GM19025 (cell line): ENCODE measurements at regions not wholly inside any gene's neighbourhood (a gene's known extent, or its start where the extent isn't known, plus 50 kb on each side); places are given as distances from the start of the nearest gene placed in this dataset.
"Not testable (repeated sequence)": the region's sequence is repeated elsewhere in the genome, so short reads cannot be mapped to it uniquely, and the experiment has no call there.

Experiments used
- ATAC-seq: cut with Tn5 transposase; IDR thresholded peaks from one replicate; pipeline ENCODE4 v1.9.1; 2021; ENCODE audit warnings: mild to moderate bottlenecking, low read depth, moderate library complexity; ENCODE audit not compliant: unreplicated experiment

DNA sequence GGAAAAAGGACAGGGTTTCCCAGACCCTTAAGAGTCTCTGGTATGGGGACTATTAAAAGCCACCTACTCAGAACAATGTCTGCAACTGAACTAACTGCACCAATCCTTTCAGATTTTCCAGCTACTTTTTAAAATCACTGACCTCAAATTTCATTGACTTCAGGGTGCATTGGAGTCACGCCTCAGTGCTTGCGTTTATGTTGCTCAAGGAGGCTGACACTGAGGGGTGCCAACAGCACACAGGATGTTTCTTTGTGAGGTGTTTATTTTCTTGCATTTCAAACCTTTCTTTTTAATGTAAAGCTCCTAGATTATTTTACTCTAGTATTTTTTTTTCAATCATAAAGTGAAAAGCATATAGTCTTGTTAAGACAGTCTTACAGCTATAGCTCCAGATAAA is 402.0 kb upstream of the SLC35B3 start:
- ATAC-seq: no peak

- ATAC-seq: not testable (repeated sequence)
Measured at GRCh38 chr6:8832695-8833094, 397.4 kb upstream of the SLC35B3 start.

- ATAC-seq: no peak
Measured at GRCh38 chr6:8831366-8832152, 396.2 kb upstream of the SLC35B3 start.

DNA sequence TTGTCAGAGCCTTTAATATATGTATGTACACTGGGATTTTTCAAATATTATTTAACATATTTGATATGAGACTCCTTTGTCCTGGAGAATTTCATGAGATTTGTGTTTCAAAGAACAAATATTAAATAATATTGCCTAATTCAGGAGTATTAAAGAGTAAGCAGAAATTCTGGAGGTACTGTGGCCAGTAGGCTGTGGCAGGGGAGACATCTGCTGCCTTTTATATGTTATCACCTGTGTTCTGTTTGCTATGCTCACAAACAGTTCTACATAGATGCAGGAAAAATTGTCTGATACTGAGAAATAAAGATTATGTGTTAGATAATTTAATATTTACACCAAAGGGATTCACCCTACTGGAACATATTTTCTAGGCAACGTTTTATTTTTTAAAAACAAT is 395.4 kb upstream of the SLC35B3 start:
- no peak for ATAC-seq

DNA sequence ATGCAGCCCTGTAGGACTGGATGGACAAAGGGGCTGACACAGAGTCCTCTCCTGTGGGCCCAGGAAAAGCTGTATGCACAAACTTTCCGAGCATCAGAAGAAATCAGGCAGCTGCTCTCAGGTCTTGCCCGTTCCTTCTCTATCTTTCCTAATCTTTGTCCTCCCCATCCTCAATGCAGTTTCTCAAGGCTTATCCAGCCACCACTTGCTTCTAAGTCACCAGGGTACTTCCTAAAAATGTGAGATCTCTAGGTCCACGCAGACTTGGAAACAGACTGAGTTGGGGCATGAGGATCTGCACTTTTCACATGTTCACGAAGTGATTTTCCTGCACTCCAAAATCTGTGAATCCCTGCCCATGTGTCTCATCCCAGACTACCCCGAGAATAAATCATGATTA is 394.5 kb upstream of the SLC35B3 start:
- ATAC-seq: no peak

- ATAC-seq: no peak
Measured at GRCh38 chr6:8829296-8829695, 394.0 kb upstream of the SLC35B3 start.

DNA sequence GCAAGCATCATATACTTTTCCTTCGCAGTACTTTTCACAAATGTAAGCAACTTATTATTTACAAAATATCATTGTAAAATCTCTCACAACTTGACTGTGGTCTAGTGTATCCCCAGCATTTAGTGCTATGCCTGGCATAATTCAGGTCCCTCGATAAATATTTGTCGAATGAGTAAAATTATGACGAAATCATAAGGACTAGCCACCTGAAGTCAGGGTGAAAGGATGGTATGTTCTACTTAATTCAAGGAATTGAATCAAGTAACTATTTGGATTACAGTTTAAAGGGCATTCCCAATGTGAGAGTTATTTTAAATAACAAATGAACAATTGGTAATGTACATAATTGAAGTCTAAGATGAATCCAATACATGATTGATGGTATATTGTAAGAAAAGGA is 393.0 kb upstream of the SLC35B3 start:
- ATAC-seq: no peak

- no peak for ATAC-seq
Measured at GRCh38 chr6:8825726-8826125, 390.4 kb upstream of the SLC35B3 start.

DNA sequence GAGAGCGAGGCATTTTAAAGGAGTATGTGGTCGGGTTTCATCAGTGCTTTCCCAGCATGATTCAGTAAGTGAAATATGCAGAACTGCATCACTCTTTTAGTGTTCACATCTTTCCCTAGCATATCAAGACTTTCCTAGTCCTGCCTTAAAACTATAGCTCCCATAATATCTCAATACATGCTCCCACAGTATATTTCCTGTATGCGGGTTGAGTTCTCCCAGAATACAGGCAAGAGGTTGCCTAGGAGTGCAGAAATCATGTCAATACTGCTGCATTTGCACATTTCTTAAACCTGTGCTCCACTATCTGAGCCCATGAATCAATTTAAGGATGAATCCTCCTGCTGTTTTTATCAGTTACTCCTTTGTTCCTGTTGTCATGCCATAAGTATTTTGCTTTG is 386.6 kb upstream of the SLC35B3 start:
- no peak for ATAC-seq

GRCh38 chr6:8820313-8820712 is 385.0 kb upstream of the SLC35B3 start:
- ATAC-seq: no peak

DNA sequence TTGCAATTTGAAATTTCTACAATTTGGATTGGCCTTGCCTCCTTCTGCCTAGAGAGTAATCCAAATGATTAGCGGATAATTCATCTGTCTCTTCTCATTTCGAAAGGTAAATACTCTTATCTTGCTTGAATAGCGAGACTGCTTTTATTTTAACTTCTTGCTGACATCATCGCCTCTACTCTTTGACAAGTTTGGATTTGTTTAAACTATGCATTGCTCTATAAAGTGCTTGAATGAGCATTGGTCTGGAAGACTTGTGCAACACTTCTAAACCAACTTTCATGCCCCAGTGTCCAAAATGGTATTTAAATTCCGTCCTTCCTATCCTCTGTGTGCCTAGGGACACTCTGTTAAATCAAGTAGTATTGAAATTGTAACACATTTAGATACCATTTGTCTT is 384.1 kb upstream of the SLC35B3 start:
- ATAC-seq: no peak

DNA sequence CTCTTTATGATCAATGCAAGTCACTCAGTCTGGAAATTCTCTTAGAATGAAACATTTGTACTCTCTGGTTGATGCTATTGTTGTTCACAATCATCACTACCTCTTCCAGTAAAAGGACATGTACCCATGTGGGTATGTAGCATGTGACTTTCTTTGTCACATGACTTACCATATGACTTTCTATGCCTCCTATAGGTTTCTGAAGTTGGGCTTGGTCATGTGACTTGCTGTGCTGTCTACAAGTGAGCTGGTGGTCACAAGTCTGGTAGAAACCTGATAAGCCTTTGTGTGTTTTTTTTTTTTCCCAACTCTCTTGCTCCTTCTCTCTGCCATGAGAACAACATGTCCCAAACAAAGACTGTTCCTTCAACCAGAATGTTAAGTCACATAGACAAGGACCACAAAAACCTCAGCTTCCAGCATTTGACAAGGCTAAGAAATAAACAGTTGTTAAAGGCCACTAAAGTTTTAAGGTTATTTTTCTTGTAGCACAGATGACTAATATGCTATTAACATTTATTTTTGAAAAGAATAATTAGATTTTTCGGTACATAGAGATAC is 379.2 kb upstream of the SLC35B3 start:
- no peak for ATAC-seq

GRCh38 chr6:8810325-8810724 is 375.0 kb upstream of the SLC35B3 start:
- ATAC-seq: no peak

DNA sequence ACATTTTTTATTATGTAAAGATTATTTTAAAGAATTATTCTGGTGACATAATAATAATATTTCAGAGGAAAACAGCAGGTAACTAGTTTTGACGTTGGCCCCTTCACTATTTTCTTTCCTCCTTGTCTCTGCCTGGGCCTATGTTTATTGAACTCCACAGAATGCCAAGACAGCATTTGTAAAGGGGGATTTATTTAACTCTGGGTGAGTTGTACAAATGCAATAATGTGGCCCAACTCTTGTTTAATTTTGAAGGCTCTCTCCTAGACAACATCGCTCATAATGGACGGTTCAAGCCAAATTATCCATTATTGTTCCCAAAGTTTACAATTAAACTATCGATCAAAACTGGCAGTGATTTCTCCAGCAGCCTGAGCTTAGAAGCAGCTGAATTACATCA is 374.3 kb upstream of the SLC35B3 start:
- ATAC-seq: no peak

DNA sequence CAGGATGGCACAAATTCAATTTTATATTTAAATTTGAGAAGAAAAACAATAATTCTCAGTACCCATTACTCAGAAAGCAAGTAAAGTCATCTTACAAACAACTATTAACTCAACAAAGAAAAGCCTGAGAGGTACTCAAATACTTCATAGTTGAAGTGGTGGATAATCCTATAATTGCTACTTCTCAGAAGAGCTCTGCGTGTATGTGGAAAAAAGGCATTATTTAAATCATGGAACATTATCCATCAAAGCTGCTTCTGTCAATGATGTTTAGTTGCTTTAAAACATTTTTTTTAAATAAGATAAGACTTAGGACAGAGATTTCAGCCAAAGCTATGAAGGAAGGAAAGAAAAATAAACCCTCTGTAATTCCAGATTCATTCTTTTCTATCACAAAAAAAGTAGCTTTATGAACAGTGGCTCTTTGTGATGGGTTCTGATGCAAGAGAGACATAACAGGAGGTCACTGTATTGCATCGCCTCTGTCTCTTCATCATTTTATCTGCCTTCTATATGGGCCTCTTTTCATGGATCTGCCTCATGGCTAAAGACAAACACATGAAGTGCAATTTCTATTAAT is 367.9 kb upstream of the SLC35B3 start:
- no peak for ATAC-seq

- not testable (repeated sequence) for ATAC-seq
Measured at GRCh38 chr6:8802397-8802796, 367.1 kb upstream of the SLC35B3 start.

DNA sequence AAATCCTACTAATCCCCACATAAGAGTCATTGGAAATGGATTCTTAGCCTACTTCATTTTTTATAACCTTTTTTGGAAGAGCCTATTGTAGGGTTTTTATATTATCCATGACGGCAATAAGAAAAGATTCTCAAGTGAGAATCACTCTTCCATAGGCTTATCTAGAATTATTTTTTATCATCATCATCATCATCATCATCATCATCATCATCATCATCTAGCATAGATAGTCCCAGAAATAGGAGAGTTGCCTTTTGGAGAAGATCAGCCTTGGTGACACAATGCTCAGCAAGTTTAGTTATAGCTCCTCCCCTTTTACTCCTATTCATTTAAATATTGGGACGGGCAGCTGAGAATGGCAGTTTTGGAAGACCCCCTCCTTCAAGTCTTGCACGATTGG is 359.1 kb upstream of the SLC35B3 start:
- ATAC-seq: no peak

- no peak for ATAC-seq
Measured at GRCh38 chr6:8789878-8790277, 354.5 kb upstream of the SLC35B3 start.

DNA sequence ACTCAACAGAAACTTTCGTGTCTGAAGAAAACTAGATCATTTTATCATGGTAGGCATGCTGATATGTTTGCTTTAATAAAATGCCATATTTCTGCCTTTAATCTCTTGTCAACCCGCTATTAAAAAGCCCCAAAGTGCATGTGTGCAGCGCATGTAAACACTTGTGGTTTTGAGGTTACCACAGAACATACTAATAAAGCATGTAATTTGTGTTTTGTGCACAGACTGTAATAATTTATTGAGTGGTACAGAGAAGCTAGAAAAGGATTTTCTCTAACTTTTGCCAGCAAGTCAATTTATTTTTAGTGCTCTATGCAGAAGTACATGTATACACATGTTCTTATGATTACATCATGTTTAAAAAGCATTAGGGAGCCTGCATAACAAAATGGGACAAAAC is 349.9 kb upstream of the SLC35B3 start:
- no peak for ATAC-seq

GRCh38 chr6:8783191-8783590 is 347.8 kb upstream of the SLC35B3 start:
- ATAC-seq: no peak

- ATAC-seq: no peak
Measured at GRCh38 chr6:8780653-8781052, 345.3 kb upstream of the SLC35B3 start.

GRCh38 chr6:8764733-8765132 is 329.4 kb upstream of the SLC35B3 start:
- no peak for ATAC-seq
